Esophagus muscularis mucosa (tissue), 4 donors: ENCODE measurements at regions not wholly inside any gene's neighbourhood (a gene's known extent, or its start where the extent isn't known, plus 50 kb on each side); places are given as distances from the start of the nearest gene placed in this dataset.

ENCODE experiments used
- DNase-seq: peaks from one replicate; pipeline ENCODE4 v3.0.0-alpha.2; 2017; ENCODE audit errors: extremely low spot score
- H3K27ac ChIP-seq, 4 donors: fragments of 200-600 bp; sonication (generic); replicated peaks in 1 of 4; 1 replicate in 3 of 4; 2 replicates in 1 of 4; pipeline ENCODE4 v1.5.1; 2016 to 2019; ENCODE audit warnings: mild to moderate bottlenecking in 1 of 4
- H3K27me3 ChIP-seq, 4 donors: fragments of 200-600 bp; sonication (generic); one replicate each; pipeline versions ENCODE4 v1.5.1 to v1.6.0; 2016 to 2019
- H3K36me3 ChIP-seq, 4 donors: fragments of 200-600 bp; sonication (generic); one replicate each; pipeline ENCODE4 v1.5.1; 2016 to 2019
- H3K4me1 ChIP-seq, 4 donors: fragments of 200-600 bp; sonication (generic); one replicate each; pipeline ENCODE4 v1.5.1; 2016 to 2019
- H3K4me3 ChIP-seq, 4 donors: fragments of 200-600 bp; sonication (generic); 1 replicate in 2 of 4; 2 replicates in 2 of 4; pipeline ENCODE4 v1.5.1; 2016 to 2019; ENCODE audit warnings: mild to moderate bottlenecking in 4 of 4, moderate library complexity in 1 of 4
- H3K9me3 ChIP-seq, 4 donors: fragments of 200-600 bp; sonication (generic); 1 replicate in 3 of 4; 2 replicates in 1 of 4; pipeline ENCODE4 v1.5.1; 2016 to 2019
- CTCF ChIP-seq, 3 experiments: fragments of 200-600 bp in 2 of 3; fragments of 450-650 bp in 1 of 3; sonication (generic) in 2 of 3; IDR thresholded peaks; one replicate each; pipeline ENCODE4 v1.5.1; 2017 to 2019; ENCODE audit warnings: antibody characterized with exemption in 3 of 3, mild to moderate bottlenecking in 2 of 3, moderate library complexity in 1 of 3
- EP300 ChIP-seq: sonication (generic); formaldehyde crosslinking; IDR thresholded peaks from one replicate; pipeline ENCODE4 v1.6.1; 2017; ENCODE audit warnings: antibody characterized with exemption
- POLR2A ChIP-seq: fragments of 450-650 bp; IDR thresholded peaks from one replicate; pipeline ENCODE4 v1.6.1; 2017; ENCODE audit warnings: antibody characterized with exemption, moderate library complexity, mild to moderate bottlenecking, low read depth
- POLR2AphosphoS5 ChIP-seq, 2 donors: sonication (generic); formaldehyde crosslinking; IDR thresholded peaks; one replicate each; pipeline ENCODE4 v1.6.1; 2017; ENCODE audit warnings: antibody characterized with exemption in 2 of 2
- WGBS: methylation state at CpG from one replicate; pipeline ENCODE4 v1.1.5; 2018; 5-methylcytosine and 5-hydroxymethylcytosine counted together
- intact Hi-C: fragments of 100-400 bp; cut with DNase I; formaldehyde crosslinking; loops from one replicate; pipeline ENCODE4 v1.15.1; 2023

GRCh38 chr7:49038821-49039358 is 114.5 kb downstream of the CDC14C start:
- WGBS, result 100% methylated on average over 1 of the region's 1 CpG
- no peak for TF ChIP-seq EP300
- TF ChIP-seq POLR2AphosphoS5 (IDR thresholded peaks at IDR 0.05), result no peak
- no peak for TF ChIP-seq POLR2A
- TF ChIP-seq CTCF (IDR thresholded peaks at IDR 0.05), result no peak
- no peaks in the 10 kb centered on the region for H3K27me3 ChIP-seq
- H3K4me1 ChIP-seq, result no peaks in the 10 kb centered on the region
- no peak overlapping the region for H3K4me3 ChIP-seq
- no peaks in the 10 kb centered on the region for H3K9me3 ChIP-seq
- no peaks in the 10 kb centered on the region for H3K36me3 ChIP-seq
- intact Hi-C loops, result no loop called here
- no peak overlapping the region for H3K27ac ChIP-seq
- DNase-seq, result no peak

GRCh38 chr7:49060743-49061142 is 136.4 kb downstream of the CDC14C start:
- Histone ChIP-seq H3K27ac (no peak overlapping the region), H3K4me3 (no peak overlapping the region), H3K4me1 (no peaks in the 10 kb centered on the region), H3K36me3 (no peaks in the 10 kb centered on the region), H3K27me3 (no peaks in the 10 kb centered on the region), H3K9me3 (no peaks in the 10 kb centered on the region)
- WGBS, result 94% methylated on average over 3 of the region's 3 CpGs
- intact Hi-C loops, result no loop called here
- no peak for DNase-seq
- TF ChIP-seq POLR2A (no peak), EP300 (no peak), CTCF (IDR thresholded peaks at IDR 0.05) (no peak), POLR2AphosphoS5 (IDR thresholded peaks at IDR 0.05) (no peak)

GRCh38 chr7:49074538-49074937 is 150.2 kb downstream of the CDC14C start:
- DNase-seq, result no peak
- H3K36me3 ChIP-seq, result no peaks in the 10 kb centered on the region
- TF ChIP-seq POLR2A (no peak), EP300 (no peak), CTCF (IDR thresholded peaks at IDR 0.05) (no peak), POLR2AphosphoS5 (IDR thresholded peaks at IDR 0.05) (no peak)
- H3K9me3 ChIP-seq, result no peaks in the 10 kb centered on the region
- no peaks in the 10 kb centered on the region for H3K4me1 ChIP-seq
- 80% methylated on average over 2 of the region's 2 CpGs for WGBS
- H3K4me3 ChIP-seq, result no peak overlapping the region
- H3K27me3 ChIP-seq, result no peaks in the 10 kb centered on the region
- no peak overlapping the region for H3K27ac ChIP-seq
- intact Hi-C loops, result no loop called here

- no peaks in the 10 kb centered on the region for H3K4me1 ChIP-seq
- no peaks in the 10 kb centered on the region for H3K36me3 ChIP-seq
- WGBS, result 77% methylated on average over 2 of the region's 2 CpGs
- no peak for TF ChIP-seq CTCF (IDR thresholded peaks at IDR 0.05)
- no peak for TF ChIP-seq EP300
- TF ChIP-seq POLR2AphosphoS5 (IDR thresholded peaks at IDR 0.05), result no peak
- TF ChIP-seq POLR2A, result no peak
- H3K4me3 ChIP-seq, result no peak overlapping the region
- no peaks in the 10 kb centered on the region for H3K27me3 ChIP-seq
- DNase-seq, result no peak
- no peaks in the 10 kb centered on the region for H3K9me3 ChIP-seq
- intact Hi-C loops, result no loop called here
- no peak overlapping the region for H3K27ac ChIP-seq
Observed at GRCh38 chr7:49080896-49081475, 156.6 kb downstream of the CDC14C start.

GRCh38 chr7:49088017-49088416 is 163.7 kb downstream of the CDC14C start:
- Histone ChIP-seq H3K27ac (no peak overlapping the region), H3K9me3 (no peaks in the 10 kb centered on the region), H3K27me3 (no peaks in the 10 kb centered on the region), H3K4me1 (no peaks in the 10 kb centered on the region), H3K36me3 (no peaks in the 10 kb centered on the region), H3K4me3 (no peak overlapping the region)
- intact Hi-C loops, result no loop called here
- TF ChIP-seq CTCF (IDR thresholded peaks at IDR 0.05), result no peak
- no peak for TF ChIP-seq POLR2A
- no peak for TF ChIP-seq EP300
- TF ChIP-seq POLR2AphosphoS5 (IDR thresholded peaks at IDR 0.05), result no peak
- DNase-seq, result no peak
